Karpas-422 (cell line): ENCODE measurements at regions not wholly inside any gene's neighbourhood (a gene's known extent, or its start where the extent isn't known, plus 50 kb on each side); places are given as distances from the start of the nearest gene placed in this dataset.

Experiments used
- DNase-seq: peaks from one replicate; pipeline ENCODE4 v3.0.0-alpha.2; 2015
- H2AFZ ChIP-seq: fragments of 200-600 bp; sonication (generic); 2 replicates; pipeline ENCODE4 v1.6.1; 2014; ENCODE audit warnings: antibody characterized with exemption, low read length, mixed read lengths
- H3K27ac ChIP-seq: fragments of 200-600 bp; sonication (generic); 2 replicates; pipeline ENCODE4 v1.5.1; 2014; ENCODE audit warnings: mild to moderate bottlenecking, low read length, moderate library complexity
- H3K27me3 ChIP-seq: fragments of 200-600 bp; sonication (generic); 2 replicates; pipeline ENCODE4 v1.6.1; 2014; ENCODE audit warnings: low read length, mixed read lengths
- H3K36me3 ChIP-seq: fragments of 200-600 bp; sonication (generic); 2 replicates; pipeline ENCODE4 v1.6.1; 2014; ENCODE audit warnings: low read length, mixed read lengths; ENCODE audit not compliant: insufficient read depth
- H3K4me1 ChIP-seq: fragments of 200-600 bp; sonication (generic); 2 replicates; pipeline ENCODE4 v1.6.1; 2014; ENCODE audit warnings: mild to moderate bottlenecking, low read length, mixed read lengths
- H3K4me2 ChIP-seq: fragments of 200-600 bp; sonication (generic); 2 replicates; pipeline ENCODE4 v1.6.1; 2014; ENCODE audit warnings: low read length, low read depth, mild to moderate bottlenecking; ENCODE audit not compliant: poor library complexity, severe bottlenecking
- H3K4me3 ChIP-seq: fragments of 200-600 bp; sonication (generic); 2 replicates; pipeline ENCODE4 v1.5.1; 2014; ENCODE audit warnings: mild to moderate bottlenecking, antibody characterized with exemption, low read length, mixed read lengths
- H3K79me2 ChIP-seq: fragments of 200-600 bp; sonication (generic); 2 replicates; pipeline ENCODE4 v1.6.1; 2014; ENCODE audit warnings: mild to moderate bottlenecking, low read length, mixed read lengths
- H3K9ac ChIP-seq: fragments of 200-600 bp; sonication (generic); 2 replicates; pipeline ENCODE4 v1.6.0; 2014; ENCODE audit warnings: low read length
- H3K9me2 ChIP-seq: fragments of 200-600 bp; sonication (generic), shearing (Covaris generic); replicated peaks from 2 replicates; pipeline ENCODE4 v1.6.0; 2014; ENCODE audit warnings: mild to moderate bottlenecking, low read length, moderate library complexity; ENCODE audit not compliant: insufficient read depth
- H3K9me3 ChIP-seq: fragments of 300-700, 200-600 bp; sonication (generic); 2 replicates; pipeline ENCODE4 v1.6.1; 2014; ENCODE audit warnings: low read length, mixed read lengths
- H4K20me1 ChIP-seq: fragments of 200-600 bp; sonication (generic); 2 replicates; pipeline ENCODE4 v1.6.1; 2014; ENCODE audit warnings: mild to moderate bottlenecking, antibody characterized with exemption, low read length, low read depth; ENCODE audit not compliant: insufficient read depth

- no peak overlapping the region for H3K9ac ChIP-seq
- H3K4me3 ChIP-seq = no peak overlapping the region
- no peak overlapping the region for H3K4me2 ChIP-seq
- no peaks in the 10 kb centered on the region for H3K9me3 ChIP-seq
- H2AFZ ChIP-seq = no peak overlapping the region
- no peak for DNase-seq
- H3K9me2 ChIP-seq = no peaks in the 10 kb centered on the region
- H3K79me2 ChIP-seq = no peaks in the 10 kb centered on the region
- H3K27ac ChIP-seq = no peak overlapping the region
- peaks cover 11% of the 10 kb centered on the region for H3K4me1 ChIP-seq
- no peaks in the 10 kb centered on the region for H3K27me3 ChIP-seq
- H4K20me1 ChIP-seq = no peaks in the 10 kb centered on the region
- no peaks in the 10 kb centered on the region for H3K36me3 ChIP-seq
These were observed 145.7 kb upstream of the AHR start for GRCh38 chr7:17152721-17153120.

- Histone ChIP-seq H3K9ac (no peak overlapping the region), H3K27me3 (no peaks in the 10 kb centered on the region), H3K9me2 (no peaks in the 10 kb centered on the region), H3K9me3 (no peaks in the 10 kb centered on the region), H3K79me2 (no peaks in the 10 kb centered on the region), H3K27ac (no peak overlapping the region), H3K4me2 (no peak overlapping the region), H3K4me1 (peaks cover 11% of the 10 kb centered on the region), H4K20me1 (no peaks in the 10 kb centered on the region), H3K4me3 (no peak overlapping the region), H3K36me3 (no peaks in the 10 kb centered on the region), H2AFZ (no peak overlapping the region)
- DNase-seq = no peak
These were observed 144.9 kb upstream of the AHR start for GRCh38 chr7:17153536-17153935.

DNA sequence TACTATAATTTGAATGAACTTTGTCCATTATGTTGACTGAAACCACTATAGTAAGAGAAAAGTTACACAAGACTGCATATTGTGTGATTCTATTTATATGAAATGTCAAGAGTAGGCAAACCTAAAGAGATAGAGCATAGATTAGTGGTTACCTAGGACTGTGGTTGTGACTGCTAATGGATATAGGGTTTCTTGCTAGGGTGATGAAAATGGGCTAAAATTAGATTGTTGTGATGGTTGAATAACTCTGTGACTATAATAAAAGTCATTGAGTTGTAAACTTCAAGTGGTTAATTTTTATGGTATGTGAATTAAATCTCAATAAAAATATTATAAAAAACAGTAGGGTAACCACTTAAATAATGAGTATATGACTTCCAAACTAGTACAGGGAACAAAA, 142.9 kb upstream of the AHR start:
- H3K9ac ChIP-seq = no peak overlapping the region
- no peaks in the 10 kb centered on the region for H3K9me3 ChIP-seq
- H3K27me3 ChIP-seq = no peaks in the 10 kb centered on the region
- no peak overlapping the region for H3K4me2 ChIP-seq
- no peak for DNase-seq
- no peak overlapping the region for H3K4me3 ChIP-seq
- H3K79me2 ChIP-seq = no peaks in the 10 kb centered on the region
- no peaks in the 10 kb centered on the region for H4K20me1 ChIP-seq
- H3K36me3 ChIP-seq = no peaks in the 10 kb centered on the region
- H3K27ac ChIP-seq = no peak overlapping the region
- no peaks in the 10 kb centered on the region for H3K9me2 ChIP-seq
- no peak overlapping the region for H2AFZ ChIP-seq
- no peaks in the 10 kb centered on the region for H3K4me1 ChIP-seq

DNA sequence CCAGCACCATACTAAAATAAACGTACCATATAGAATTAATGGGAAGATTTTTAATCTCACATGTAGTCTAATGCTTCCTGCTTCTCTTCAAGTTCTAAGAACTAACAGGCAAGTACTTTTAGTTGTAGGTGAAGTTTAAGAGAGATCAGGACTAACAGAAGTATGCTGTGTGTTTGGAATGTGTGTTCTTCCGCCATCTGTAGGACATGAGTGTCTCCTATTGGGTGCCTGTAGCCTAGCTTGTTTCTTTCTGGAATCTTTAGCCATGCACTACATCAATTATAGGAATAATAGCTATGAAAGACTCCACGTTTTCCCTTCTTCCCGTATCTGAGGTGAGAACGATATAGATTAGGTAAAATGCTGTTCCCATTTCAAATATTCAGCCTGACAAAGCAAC, 140.2 kb upstream of the AHR start:
- Histone ChIP-seq H3K4me3 (no peak overlapping the region), H3K9ac (no peak overlapping the region), H3K4me2 (no peak overlapping the region), H4K20me1 (no peaks in the 10 kb centered on the region), H3K4me1 (no peaks in the 10 kb centered on the region), H3K27me3 (no peaks in the 10 kb centered on the region), H3K79me2 (no peaks in the 10 kb centered on the region), H3K9me2 (no peaks in the 10 kb centered on the region), H3K27ac (no peak overlapping the region), H2AFZ (no peak overlapping the region), H3K9me3 (no peaks in the 10 kb centered on the region), H3K36me3 (no peaks in the 10 kb centered on the region)
- no peak for DNase-seq

- Histone ChIP-seq H4K20me1 (no peaks in the 10 kb centered on the region), H3K79me2 (no peaks in the 10 kb centered on the region), H3K4me2 (no peak overlapping the region), H3K27me3 (no peaks in the 10 kb centered on the region), H3K36me3 (no peaks in the 10 kb centered on the region), H3K4me3 (no peak overlapping the region), H3K27ac (no peak overlapping the region), H3K9me3 (no peaks in the 10 kb centered on the region), H3K9me2 (no peaks in the 10 kb centered on the region), H3K9ac (no peak overlapping the region), H3K4me1 (no peaks in the 10 kb centered on the region), H2AFZ (no peak overlapping the region)
- no peak for DNase-seq
These were observed 138.9 kb upstream of the AHR start for GRCh38 chr7:17159500-17160037.

DNA sequence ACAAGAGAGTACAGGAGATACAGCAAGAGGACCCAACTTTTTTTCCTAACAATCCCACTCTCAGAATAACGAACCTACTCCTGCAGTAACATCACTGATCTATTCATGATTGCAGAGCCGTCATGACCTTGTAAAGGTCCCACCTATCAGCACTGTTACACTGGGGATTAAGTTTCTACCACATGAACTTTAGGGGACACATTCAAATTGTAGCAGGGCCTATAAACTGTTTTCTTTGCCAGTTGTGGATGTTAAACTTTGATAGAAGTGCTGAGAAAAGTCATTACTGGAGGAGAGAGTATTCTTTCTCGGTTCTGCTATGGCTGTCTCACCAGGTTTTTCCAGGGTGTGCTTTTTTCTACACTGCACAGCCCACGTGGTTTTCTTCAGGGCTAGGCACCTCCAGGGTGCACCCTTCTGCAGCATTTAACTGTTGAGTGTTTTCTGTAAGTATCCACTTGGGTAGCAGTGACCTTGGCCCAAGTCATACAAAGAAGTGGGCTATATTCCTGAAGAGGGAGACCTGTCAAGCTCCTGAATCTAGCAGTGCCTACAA, 131.6 kb upstream of the AHR start:
- H3K79me2 ChIP-seq = no peaks in the 10 kb centered on the region
- H3K4me1 ChIP-seq = no peaks in the 10 kb centered on the region
- no peak overlapping the region for H3K27ac ChIP-seq
- no peak overlapping the region for H3K4me2 ChIP-seq
- H3K36me3 ChIP-seq = no peaks in the 10 kb centered on the region
- H2AFZ ChIP-seq = no peak overlapping the region
- H3K27me3 ChIP-seq = no peaks in the 10 kb centered on the region
- no peak overlapping the region for H3K4me3 ChIP-seq
- H3K9me2 ChIP-seq = no peaks in the 10 kb centered on the region
- H3K9ac ChIP-seq = no peak overlapping the region
- H4K20me1 ChIP-seq = no peaks in the 10 kb centered on the region
- H3K9me3 ChIP-seq = no peaks in the 10 kb centered on the region
- no peak for DNase-seq

DNA sequence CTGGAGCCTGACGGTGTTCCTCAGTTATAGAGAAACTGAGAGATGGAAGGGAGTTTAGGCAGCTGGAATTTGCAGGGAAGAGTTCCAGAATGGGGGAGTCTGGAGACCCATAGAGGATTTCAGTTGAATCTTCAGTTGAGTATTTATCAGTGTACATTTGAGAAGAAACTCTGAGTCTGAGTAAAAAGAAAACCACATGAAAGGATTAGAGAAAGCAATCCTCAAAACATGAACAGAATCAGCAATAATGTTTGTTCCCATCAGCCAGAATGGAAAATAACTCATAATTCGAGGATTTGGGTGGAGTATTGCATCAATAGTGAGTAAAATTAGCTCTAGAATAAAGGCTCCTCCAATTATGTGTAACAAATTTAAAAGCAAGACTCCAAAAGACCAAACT, 130.0 kb upstream of the AHR start:
- Histone ChIP-seq H3K9me3 (no peaks in the 10 kb centered on the region), H4K20me1 (no peaks in the 10 kb centered on the region), H3K9me2 (no peaks in the 10 kb centered on the region), H3K4me2 (no peak overlapping the region), H2AFZ (no peak overlapping the region), H3K27me3 (no peaks in the 10 kb centered on the region), H3K4me3 (no peak overlapping the region), H3K9ac (no peak overlapping the region), H3K4me1 (no peaks in the 10 kb centered on the region), H3K27ac (no peak overlapping the region), H3K36me3 (no peaks in the 10 kb centered on the region), H3K79me2 (no peaks in the 10 kb centered on the region)
- no peak for DNase-seq

GRCh38 chr7:17171427-17171826, 127.0 kb upstream of the AHR start:
- H3K9ac ChIP-seq = no peak overlapping the region
- no peaks in the 10 kb centered on the region for H3K4me1 ChIP-seq

More at GRCh38 chr7:17171427-17171826, 127.0 kb upstream of the AHR start:
- H3K36me3 ChIP-seq = no peaks in the 10 kb centered on the region
- no peak overlapping the region for H3K4me2 ChIP-seq
- no peaks in the 10 kb centered on the region for H3K27me3 ChIP-seq
- no peaks in the 10 kb centered on the region for H3K9me2 ChIP-seq
- H3K4me3 ChIP-seq = no peak overlapping the region
- H3K9me3 ChIP-seq = no peaks in the 10 kb centered on the region
- no peak overlapping the region for H2AFZ ChIP-seq
- H3K79me2 ChIP-seq = no peaks in the 10 kb centered on the region
- H4K20me1 ChIP-seq = no peaks in the 10 kb centered on the region
- H3K27ac ChIP-seq = no peak overlapping the region
- no peak for DNase-seq
